Endodermal cell (in vitro differentiated cells): ENCODE measurements at regions not wholly inside any gene's neighbourhood (a gene's known extent, or its start where the extent isn't known, plus 50 kb on each side); places are given as distances from the start of the nearest gene placed in this dataset.

Experiments
- DNase-seq: peaks from one replicate; pipeline ENCODE4 v3.0.0-alpha.2; 2017
- H3K27ac ChIP-seq: 2 replicates; pipeline ENCODE4 v1.5.1; 2013; ENCODE audit warnings: mild to moderate bottlenecking, low read depth, low read length, moderate library complexity
- H3K27me3 ChIP-seq: 2 replicates; pipeline ENCODE4 v1.6.1; 2013; ENCODE audit warnings: mild to moderate bottlenecking, low read length, moderate library complexity; ENCODE audit not compliant: insufficient read depth, control insufficient read depth, poor library complexity, severe bottlenecking
- H3K36me3 ChIP-seq: 2 replicates; pipeline ENCODE4 v1.7.0; 2013; ENCODE audit warnings: mild to moderate bottlenecking, low read length, moderate library complexity; ENCODE audit not compliant: control insufficient read depth, insufficient read depth
- H3K4me1 ChIP-seq: one replicate; pipeline ENCODE4 v1.7.0; 2013; ENCODE audit warnings: low read length; ENCODE audit not compliant: control insufficient read depth, insufficient read depth
- H3K4me3 ChIP-seq: 2 replicates; pipeline ENCODE4 v1.5.1; 2013; ENCODE audit warnings: mild to moderate bottlenecking, low read length, moderate library complexity
- H3K9ac ChIP-seq: 2 replicates; pipeline ENCODE4 v1.6.1; 2013; ENCODE audit warnings: mild to moderate bottlenecking, low read length, moderate library complexity; ENCODE audit not compliant: poor library complexity, severe bottlenecking; ENCODE audit errors: extremely low read depth
- H3K9me3 ChIP-seq: 2 replicates; pipeline ENCODE4 v1.6.1; 2013; ENCODE audit warnings: mild to moderate bottlenecking, low read length, moderate library complexity; ENCODE audit not compliant: control insufficient read depth
- H3K27ac Mint-ChIP-seq: 2 replicates; pipeline ENCODE4 v1.8.0; 2020; ENCODE audit warnings: mixed read lengths
- H3K27me3 Mint-ChIP-seq: 2 replicates; pipeline ENCODE4 v1.8.0; 2021; ENCODE audit warnings: mild to moderate bottlenecking, mixed read lengths; ENCODE audit not compliant: insufficient read depth
- H3K36me3 Mint-ChIP-seq: 2 replicates; pipeline ENCODE4 v1.8.0; 2020; ENCODE audit warnings: low read depth, mixed read lengths
- H3K4me1 Mint-ChIP-seq: 2 replicates; pipeline ENCODE4 v1.8.0; 2020; ENCODE audit warnings: mixed read lengths
- H3K4me3 Mint-ChIP-seq: 2 replicates; pipeline ENCODE4 v1.8.0; 2020; ENCODE audit warnings: mild to moderate bottlenecking, moderate library complexity, mixed read lengths
- H3K9me3 Mint-ChIP-seq: 2 replicates; pipeline ENCODE4 v1.8.0; 2020; ENCODE audit warnings: mild to moderate bottlenecking, mixed read lengths
- CTCF ChIP-seq: fragments of 200-600 bp; sonication (generic); conservative IDR thresholded peaks from 2 replicates; pipeline ENCODE4 v1.5.0; 2021; ENCODE audit warnings: antibody characterized with exemption, mild to moderate bottlenecking
- WGBS, 2 experiments: methylation state at CpG; one replicate each; pipeline versions ENCODE4 v1.1.5 to v1.1.7; 2013; ENCODE audit warnings: missing lambda C conversion rate in 2 of 2, mixed read lengths in 1 of 2; ENCODE audit not compliant: insufficient coverage in 1 of 2, insufficient read length in 1 of 2; 5-methylcytosine and 5-hydroxymethylcytosine counted together

GRCh38 chr1:65525266-65526048, 105.0 kb downstream of the LEPR start:
- H3K27ac Mint-ChIP-seq = no peak overlapping the region
- Histone ChIP-seq H3K36me3 (no peaks in the 10 kb centered on the region), H3K27ac (no peak overlapping the region), H3K27me3 (peaks cover 49% of the 10 kb centered on the region), H3K4me1 (no peaks in the 10 kb centered on the region), H3K9ac (no peak overlapping the region), H3K9me3 (peaks cover 7% of the 10 kb centered on the region), H3K4me3 (peak overlapping the region; percentile 74)
- peaks cover 3% of the 10 kb centered on the region for H3K9me3 Mint-ChIP-seq
- WGBS, 2 experiments = 0 to 2% methylated on average over 10 to 87 of the region's 87 CpGs
- peak overlapping the region; percentile 55 for H3K4me3 Mint-ChIP-seq
- TF ChIP-seq CTCF = no peak
- H3K36me3 Mint-ChIP-seq = no peaks in the 10 kb centered on the region
- DNase-seq = peak; percentile 64
- peaks cover 52% of the 10 kb centered on the region for H3K27me3 Mint-ChIP-seq
- H3K4me1 Mint-ChIP-seq = peaks cover 6% of the 10 kb centered on the region

- Histone ChIP-seq H3K4me1 (no peaks in the 10 kb centered on the region), H3K27me3 (peaks cover 49% of the 10 kb centered on the region), H3K9me3 (peaks cover 4% of the 10 kb centered on the region), H3K27ac (no peak overlapping the region), H3K4me3 (peak overlapping the region; percentile 74), H3K36me3 (no peaks in the 10 kb centered on the region), H3K9ac (no peak overlapping the region)
- H3K36me3 Mint-ChIP-seq = no peaks in the 10 kb centered on the region
- no peak for TF ChIP-seq CTCF
- peaks cover 52% of the 10 kb centered on the region for H3K27me3 Mint-ChIP-seq
- no peak for DNase-seq
- H3K27ac Mint-ChIP-seq = no peak overlapping the region
- peak overlapping the region; percentile 55 for H3K4me3 Mint-ChIP-seq
- no peaks in the 10 kb centered on the region for H3K9me3 Mint-ChIP-seq
- WGBS, 2 experiments = 20 to 22% methylated on average over 8 to 10 of the region's 10 CpGs
- H3K4me1 Mint-ChIP-seq = peaks cover 6% of the 10 kb centered on the region
These were observed 105.6 kb downstream of the LEPR start for GRCh38 chr1:65526049-65526556.

GRCh38 chr1:65527190-65527589, 106.7 kb downstream of the LEPR start:
- no peaks in the 10 kb centered on the region for H3K4me1 ChIP-seq
- peaks cover 49% of the 10 kb centered on the region for H3K27me3 ChIP-seq
- H3K4me1 Mint-ChIP-seq = peaks cover 6% of the 10 kb centered on the region
- no peaks in the 10 kb centered on the region for H3K9me3 ChIP-seq
- peaks cover 52% of the 10 kb centered on the region for H3K27me3 Mint-ChIP-seq
- no peaks in the 10 kb centered on the region for H3K9me3 Mint-ChIP-seq
- H3K36me3 ChIP-seq = no peaks in the 10 kb centered on the region
- H3K9ac ChIP-seq = no peak overlapping the region
- no peak for DNase-seq
- no peak for TF ChIP-seq CTCF
- H3K36me3 Mint-ChIP-seq = no peaks in the 10 kb centered on the region
- 88 to 94% methylated on average over 3 of the region's 3 CpGs for WGBS, 2 experiments
- no peak overlapping the region for H3K4me3 Mint-ChIP-seq
- H3K4me3 ChIP-seq = no peak overlapping the region
- H3K27ac Mint-ChIP-seq = no peak overlapping the region
- no peak overlapping the region for H3K27ac ChIP-seq
